DOHH2 (cell line): ENCODE measurements at regions not wholly inside any gene's neighbourhood (a gene's known extent, or its start where the extent isn't known, plus 50 kb on each side); places are given as distances from the start of the nearest gene placed in this dataset.

Experiments used
- H3F3A ChIP-seq: fragments of 200-600 bp; sonication (generic), shearing (Covaris generic); 2 replicates; pipeline ENCODE4 v1.6.0; 2016; ENCODE audit warnings: antibody characterized with exemption, mild to moderate bottlenecking; ENCODE audit not compliant: control insufficient read depth, insufficient read depth
- H3K27ac ChIP-seq: fragments of 200-600 bp; sonication (generic); 2 replicates; pipeline ENCODE4 v1.5.1; 2014; ENCODE audit warnings: low read depth, mild to moderate bottlenecking, low read length, moderate library complexity
- H3K27me3 ChIP-seq: fragments of 200-600 bp; sonication (generic); 2 replicates; pipeline ENCODE4 v1.6.1; 2014; ENCODE audit warnings: mild to moderate bottlenecking, low read length, mixed read lengths; ENCODE audit not compliant: control insufficient read depth
- H3K36me3 ChIP-seq: fragments of 200-600 bp; sonication (generic); 2 replicates; pipeline ENCODE4 v1.6.1; 2014; ENCODE audit warnings: mild to moderate bottlenecking, low read length, moderate library complexity, mixed read lengths; ENCODE audit not compliant: control insufficient read depth
- H3K4me1 ChIP-seq: fragments of 200-600 bp; sonication (generic); 2 replicates; pipeline ENCODE4 v1.6.1; 2014; ENCODE audit warnings: mild to moderate bottlenecking, low read length, mixed read lengths; ENCODE audit not compliant: control insufficient read depth
- H3K4me2 ChIP-seq: fragments of 200-600 bp; sonication (generic); 2 replicates; pipeline ENCODE4 v1.6.0; 2014; ENCODE audit warnings: mild to moderate bottlenecking, low read length, moderate library complexity
- H3K4me3 ChIP-seq: fragments of 200-600 bp; sonication (generic); 2 replicates; pipeline ENCODE4 v1.5.1; 2014; ENCODE audit warnings: mild to moderate bottlenecking, low read length, mixed read lengths
- H3K79me2 ChIP-seq: fragments of 200-600 bp; sonication (generic); 2 replicates; pipeline ENCODE4 v1.6.1; 2014; ENCODE audit warnings: mild to moderate bottlenecking, low read length, mixed read lengths; ENCODE audit not compliant: control insufficient read depth
- H3K9me2 ChIP-seq: fragments of 200-600 bp; sonication (generic); replicated peaks from 2 replicates; pipeline ENCODE4 v1.6.1; 2014; ENCODE audit warnings: mild to moderate bottlenecking, low read length, mixed read lengths; ENCODE audit not compliant: control insufficient read depth
- H3K9me3 ChIP-seq: fragments of 200-600 bp; sonication (generic); 2 replicates; pipeline ENCODE4 v1.6.1; 2014; ENCODE audit warnings: antibody characterized with exemption, low read length, mixed read lengths; ENCODE audit not compliant: control insufficient read depth, insufficient read depth
- H4K20me1 ChIP-seq: fragments of 200-600 bp; sonication (generic); 2 replicates; pipeline ENCODE4 v1.6.0; 2014; ENCODE audit warnings: low read depth, mild to moderate bottlenecking, antibody characterized with exemption, low read length, moderate library complexity; ENCODE audit not compliant: control insufficient read depth, insufficient read depth
- CTCF ChIP-seq: fragments of 200-600 bp; sonication (generic); IDR thresholded peaks from one replicate; pipeline ENCODE4 v1.5.1; 2014; ENCODE audit warnings: antibody characterized with exemption, mild to moderate bottlenecking, low read depth, low read length; ENCODE audit not compliant: poor library complexity, severe bottlenecking
- EZH2phosphoT487 ChIP-seq: fragments of 200-600 bp; sonication (generic); IDR thresholded peaks from 2 replicates; pipeline ENCODE4 v1.6.1; 2017; ENCODE audit warnings: borderline replicate concordance, mild to moderate bottlenecking, antibody characterized with exemption, low read length, moderate library complexity, mixed read lengths

GRCh38 chr4:1572964-1573720 is 111.0 kb downstream of the FAM53A start:
- H3K27ac ChIP-seq, result no peak overlapping the region
- no peaks in the 10 kb centered on the region; the same call in 1 of the 2 replicates for H4K20me1 ChIP-seq
- H3K79me2 ChIP-seq, result no peaks in the 10 kb centered on the region
- H3K4me3 ChIP-seq, result no peak overlapping the region
- TF ChIP-seq EZH2phosphoT487 (no peak), CTCF (no peak)
- peaks cover 1% of the 10 kb centered on the region; the same call in 1 of the 2 replicates for H3K4me1 ChIP-seq
- H3K27me3 ChIP-seq, result no peaks in the 10 kb centered on the region
- no peak overlapping the region for H3K4me2 ChIP-seq
- H3K9me3 ChIP-seq, result no peaks in the 10 kb centered on the region
- H3K36me3 ChIP-seq, result no peaks in the 10 kb centered on the region
- no peaks in the 10 kb centered on the region for H3F3A ChIP-seq
- H3K9me2 ChIP-seq, result no peaks in the 10 kb centered on the region

GRCh38 chr4:1572521-1572920 is 111.6 kb downstream of the FAM53A start:
- no peaks in the 10 kb centered on the region for H3K9me3 ChIP-seq
- H3K4me3 ChIP-seq, result no peak overlapping the region
- H4K20me1 ChIP-seq, result no peaks in the 10 kb centered on the region; the same call in 1 of the 2 replicates
- TF ChIP-seq CTCF (no peak), EZH2phosphoT487 (no peak)
- H3K4me2 ChIP-seq, result no peak overlapping the region
- no peaks in the 10 kb centered on the region for H3K27me3 ChIP-seq
- no peaks in the 10 kb centered on the region for H3F3A ChIP-seq
- H3K9me2 ChIP-seq, result no peaks in the 10 kb centered on the region
- H3K79me2 ChIP-seq, result no peaks in the 10 kb centered on the region
- H3K36me3 ChIP-seq, result no peaks in the 10 kb centered on the region
- peaks cover 7% of the 10 kb centered on the region; the same call in 1 of the 2 replicates for H3K4me1 ChIP-seq
- H3K27ac ChIP-seq, result no peak overlapping the region

GRCh38 chr4:1572010-1572385 is 112.1 kb downstream of the FAM53A start:
- H3K79me2 ChIP-seq, result no peaks in the 10 kb centered on the region
- H3K9me3 ChIP-seq, result no peaks in the 10 kb centered on the region
- no peaks in the 10 kb centered on the region for H3K9me2 ChIP-seq
- no peaks in the 10 kb centered on the region; the same call in 1 of the 2 replicates for H4K20me1 ChIP-seq
- TF ChIP-seq CTCF (no peak), EZH2phosphoT487 (no peak)
- no peaks in the 10 kb centered on the region for H3K36me3 ChIP-seq
- H3K27me3 ChIP-seq, result no peaks in the 10 kb centered on the region
- H3F3A ChIP-seq, result no peaks in the 10 kb centered on the region
- H3K4me3 ChIP-seq, result no peak overlapping the region
- H3K27ac ChIP-seq, result no peak overlapping the region
- no peak overlapping the region for H3K4me2 ChIP-seq
- H3K4me1 ChIP-seq, result peaks cover 7% of the 10 kb centered on the region; the same call in 1 of the 2 replicates
